Inflammatory macrophage (primary cell): ENCODE measurements at regions not wholly inside any gene's neighbourhood (a gene's known extent, or its start where the extent isn't known, plus 50 kb on each side); places are given as distances from the start of the nearest gene placed in this dataset.
"Not testable (repeated sequence)": the region's sequence is repeated elsewhere in the genome, so short reads cannot be mapped to it uniquely, and the experiment has no call there.

Experiments
- DNase-seq, 2 donors: peaks; one replicate each; pipeline ENCODE4 v3.0.0-alpha.2; 2020 to 2022

- no peak for DNase-seq
Measured at GRCh38 chr11:39807904-39808303, 1651.5 kb downstream of the LRRC4C start.

GRCh38 chr11:39806652-39807051, 1652.8 kb downstream of the LRRC4C start:
- no peak for DNase-seq

- no peak for DNase-seq
Measured at GRCh38 chr11:39804271-39804670, 1655.2 kb downstream of the LRRC4C start.

GRCh38 chr11:39786682-39787081, 1672.8 kb downstream of the LRRC4C start:
- DNase-seq: no peak

GRCh38 chr11:39786281-39786680, 1673.2 kb downstream of the LRRC4C start:
- DNase-seq: no peak

- no peak for DNase-seq
Measured at GRCh38 chr11:39784873-39785272, 1674.6 kb downstream of the LRRC4C start.

- peak; percentile 41 to 42 for DNase-seq
Measured at GRCh38 chr11:39780131-39780530, 1679.3 kb downstream of the LRRC4C start.

GRCh38 chr11:39777035-39777434, 1682.4 kb downstream of the LRRC4C start:
- no peak for DNase-seq

GRCh38 chr11:39772525-39773137, 1686.8 kb downstream of the LRRC4C start:
- DNase-seq: peak in 1 of 2 donors; percentile 1

- DNase-seq: no peak
Measured at GRCh38 chr11:39768214-39768613, 1691.2 kb downstream of the LRRC4C start.

GRCh38 chr11:39745401-39745800, 1714.1 kb downstream of the LRRC4C start:
- DNase-seq: no peak

- no peak for DNase-seq
Measured at GRCh38 chr11:39741066-39741465, 1718.4 kb downstream of the LRRC4C start.

GRCh38 chr11:39736351-39736750, 1723.1 kb downstream of the LRRC4C start:
- DNase-seq: not testable (repeated sequence)

- DNase-seq: no peak
Measured at GRCh38 chr11:39732001-39732400, 1727.5 kb downstream of the LRRC4C start.

GRCh38 chr11:39725081-39725480, 1734.4 kb downstream of the LRRC4C start:
- DNase-seq: no peak

GRCh38 chr11:39724404-39724803, 1735.0 kb downstream of the LRRC4C start:
- no peak for DNase-seq

- DNase-seq: no peak
Measured at GRCh38 chr11:39712581-39712980, 1746.9 kb downstream of the LRRC4C start.

GRCh38 chr11:39690856-39691255, 1768.6 kb downstream of the LRRC4C start:
- DNase-seq: no peak

- DNase-seq: no peak
Measured at GRCh38 chr11:39683951-39684554, 1775.4 kb downstream of the LRRC4C start.

- DNase-seq: no peak
Measured at GRCh38 chr11:39683288-39683950, 1776.0 kb downstream of the LRRC4C start.

GRCh38 chr11:39681428-39681827, 1778.0 kb downstream of the LRRC4C start:
- DNase-seq: no peak

GRCh38 chr11:39678996-39679395, 1780.5 kb downstream of the LRRC4C start:
- DNase-seq: no peak

GRCh38 chr11:39675171-39675570, 1784.3 kb downstream of the LRRC4C start:
- DNase-seq: no peak

GRCh38 chr11:39674761-39675160, 1784.7 kb downstream of the LRRC4C start:
- no peak for DNase-seq
